AG04450 (cell line): ENCODE measurements at regions not wholly inside any gene's neighbourhood (a gene's known extent, or its start where the extent isn't known, plus 50 kb on each side); places are given as distances from the start of the nearest gene placed in this dataset.

Experiments used
- CTCF ChIA-PET: fragments of 300-600, 350-600 bp; formaldehyde crosslinking; extraction: SDS; loops from one replicate; lab custom pipeline; 2022; ENCODE audit warnings: antibody characterized with exemption, inconsistent platforms; lab: Charles Lee
- POLR2A ChIA-PET: fragments of 350-600 bp; formaldehyde crosslinking; extraction: SDS; loops from one replicate; lab custom pipeline; 2021; ENCODE audit warnings: antibody characterized with exemption, inconsistent platforms; lab: Yijun Ruan, JAX
- DNase-seq: peaks from one replicate; pipeline ENCODE4 v3.0.0-alpha.2; 2011; ENCODE audit warnings: low read depth, low spot score
- H3K27ac ChIP-seq: one replicate; pipeline ENCODE4 v1.5.1; 2012; ENCODE audit warnings: low read depth, low read length, control low read depth
- H3K27me3 ChIP-seq: one replicate; pipeline ENCODE4 v1.6.0; 2012; ENCODE audit warnings: low read length; ENCODE audit not compliant: control insufficient read depth, insufficient read depth
- H3K4me3 ChIP-seq: 2 replicates; pipeline ENCODE4 v1.5.1; 2011; ENCODE audit warnings: mild to moderate bottlenecking, low read depth, low read length, control low read depth
- H3K9me3 ChIP-seq: 2 replicates; pipeline ENCODE4 v1.5.1; 2012; ENCODE audit warnings: low read length; ENCODE audit not compliant: control insufficient read depth, insufficient read depth
- TF ChIP-seq, protein P1 (sequence below): IDR thresholded peaks from 2 replicates; pipeline ENCODE4 v1.5.1; 2011; ENCODE audit warnings: low read depth, low read length, control low read depth, inconsistent platforms

DNA sequence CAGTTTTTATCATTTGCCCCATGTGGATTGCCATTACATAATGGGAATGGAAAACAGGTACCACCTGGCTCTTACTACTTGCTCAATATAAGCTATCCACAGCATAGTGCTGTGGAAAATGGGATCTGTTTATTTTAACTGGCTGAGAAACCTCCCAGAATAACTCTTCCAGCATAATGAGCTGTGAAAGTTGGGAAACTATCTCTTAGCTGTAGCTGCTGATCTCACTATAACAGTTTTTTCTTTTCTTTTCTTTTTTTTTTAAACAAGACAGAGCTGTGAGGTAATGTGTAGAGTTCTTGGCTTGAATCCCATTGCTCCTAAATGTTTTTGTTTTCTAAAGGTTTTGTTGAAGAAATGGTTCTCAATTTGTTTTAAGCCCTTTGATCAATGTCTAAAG, 988.3 kb downstream of the PCDH19 start:
- H3K27me3 ChIP-seq = no peaks in the 10 kb centered on the region
- H3K9me3 ChIP-seq = no peaks in the 10 kb centered on the region
- ChIA-PET POLR2A (no interaction called here), CTCF (no interaction called here)
- H3K27ac ChIP-seq = no peak overlapping the region
- TF ChIP-seq, protein P1, sequence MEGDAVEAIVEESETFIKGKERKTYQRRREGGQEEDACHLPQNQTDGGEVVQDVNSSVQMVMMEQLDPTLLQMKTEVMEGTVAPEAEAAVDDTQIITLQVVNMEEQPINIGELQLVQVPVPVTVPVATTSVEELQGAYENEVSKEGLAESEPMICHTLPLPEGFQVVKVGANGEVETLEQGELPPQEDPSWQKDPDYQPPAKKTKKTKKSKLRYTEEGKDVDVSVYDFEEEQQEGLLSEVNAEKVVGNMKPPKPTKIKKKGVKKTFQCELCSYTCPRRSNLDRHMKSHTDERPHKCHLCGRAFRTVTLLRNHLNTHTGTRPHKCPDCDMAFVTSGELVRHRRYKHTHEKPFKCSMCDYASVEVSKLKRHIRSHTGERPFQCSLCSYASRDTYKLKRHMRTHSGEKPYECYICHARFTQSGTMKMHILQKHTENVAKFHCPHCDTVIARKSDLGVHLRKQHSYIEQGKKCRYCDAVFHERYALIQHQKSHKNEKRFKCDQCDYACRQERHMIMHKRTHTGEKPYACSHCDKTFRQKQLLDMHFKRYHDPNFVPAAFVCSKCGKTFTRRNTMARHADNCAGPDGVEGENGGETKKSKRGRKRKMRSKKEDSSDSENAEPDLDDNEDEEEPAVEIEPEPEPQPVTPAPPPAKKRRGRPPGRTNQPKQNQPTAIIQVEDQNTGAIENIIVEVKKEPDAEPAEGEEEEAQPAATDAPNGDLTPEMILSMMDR = no peak
- no peak overlapping the region for H3K4me3 ChIP-seq
- DNase-seq = no peak

DNA sequence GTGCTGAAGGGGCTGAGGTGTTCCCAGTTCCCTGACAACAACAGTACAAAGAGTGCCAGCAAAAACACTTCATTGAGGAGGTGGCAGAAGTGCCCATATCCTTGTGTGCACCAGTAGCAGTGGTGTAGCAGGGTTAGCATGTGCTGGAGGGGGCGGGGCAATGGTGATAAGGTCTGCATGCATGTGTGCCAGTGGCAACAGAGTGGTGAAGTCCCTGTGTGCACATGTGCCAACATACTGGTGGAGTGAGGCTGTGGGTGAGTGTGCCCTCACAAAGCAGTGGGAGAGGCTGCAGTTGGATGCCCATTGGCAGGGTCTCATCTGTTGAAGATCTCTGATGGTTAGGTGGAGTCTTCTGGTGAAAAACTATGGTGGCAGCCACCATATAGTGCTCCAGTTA, 994.6 kb downstream of the PCDH19 start:
- TF ChIP-seq, protein P1 = no peak
- CTCF ChIA-PET = no interaction called here

DNA sequence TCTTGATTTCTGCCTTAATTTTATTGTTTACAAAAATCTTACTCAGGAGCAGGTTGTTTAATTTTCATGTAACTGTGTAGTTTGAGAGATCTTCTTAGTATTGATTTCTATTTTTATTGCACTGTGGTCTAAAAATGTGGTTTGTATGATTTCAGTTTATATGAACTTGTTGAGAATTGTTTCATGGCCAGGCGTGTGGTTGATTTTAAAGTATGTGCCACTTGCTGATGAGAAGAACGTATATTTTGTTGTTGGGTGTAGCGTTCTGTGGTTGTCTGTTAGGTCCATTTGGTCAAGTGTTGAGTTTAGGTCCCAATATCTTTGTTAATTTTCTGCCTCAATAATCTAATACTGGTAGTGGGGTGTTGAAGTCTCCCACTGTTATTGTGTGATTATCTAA, 996.8 kb downstream of the PCDH19 start:
- no peak for DNase-seq
- no peak overlapping the region for H3K4me3 ChIP-seq
- no peaks in the 10 kb centered on the region for H3K27me3 ChIP-seq
- TF ChIP-seq, protein P1 = no peak
- H3K9me3 ChIP-seq = no peaks in the 10 kb centered on the region
- CTCF ChIA-PET = no interaction called here
- POLR2A ChIA-PET = no interaction called here
- no peak overlapping the region for H3K27ac ChIP-seq

More for the DNA sequence above, 994.6 kb downstream of the PCDH19 start:
- Histone ChIP-seq H3K27ac (no peak overlapping the region), H3K27me3 (no peaks in the 10 kb centered on the region), H3K4me3 (no peak overlapping the region), H3K9me3 (no peaks in the 10 kb centered on the region)
- DNase-seq = no peak
- POLR2A ChIA-PET = no interaction called here

DNA sequence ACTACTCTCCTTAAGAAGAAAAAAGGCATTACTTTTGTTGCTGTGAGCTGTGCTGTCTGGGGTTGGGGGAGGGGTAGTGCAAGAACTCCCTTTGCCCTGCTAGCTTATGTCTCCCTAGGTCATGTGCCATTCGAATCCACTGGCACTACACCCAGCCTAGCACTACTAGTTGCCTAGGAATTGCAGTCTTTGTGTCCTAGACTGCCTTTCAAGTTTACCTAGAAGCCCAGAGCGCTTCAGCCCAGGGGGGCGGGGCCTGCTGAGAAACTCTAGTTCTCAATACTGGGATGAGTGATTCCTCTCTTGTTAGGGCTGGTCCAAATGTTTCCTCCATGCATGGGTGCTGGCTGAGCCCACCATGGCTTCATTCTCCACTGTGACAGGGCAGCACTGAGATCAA, 1011.5 kb downstream of the PCDH19 start:
- ChIA-PET POLR2A (no interaction called here), CTCF (no interaction called here)
- Histone ChIP-seq H3K9me3 (peaks cover 3% of the 10 kb centered on the region; the same call in 1 of the 2 replicates), H3K27ac (no peak overlapping the region), H3K27me3 (no peaks in the 10 kb centered on the region), H3K4me3 (no peak overlapping the region)
- no peak for DNase-seq
- TF ChIP-seq, protein P1 = no peak

DNA sequence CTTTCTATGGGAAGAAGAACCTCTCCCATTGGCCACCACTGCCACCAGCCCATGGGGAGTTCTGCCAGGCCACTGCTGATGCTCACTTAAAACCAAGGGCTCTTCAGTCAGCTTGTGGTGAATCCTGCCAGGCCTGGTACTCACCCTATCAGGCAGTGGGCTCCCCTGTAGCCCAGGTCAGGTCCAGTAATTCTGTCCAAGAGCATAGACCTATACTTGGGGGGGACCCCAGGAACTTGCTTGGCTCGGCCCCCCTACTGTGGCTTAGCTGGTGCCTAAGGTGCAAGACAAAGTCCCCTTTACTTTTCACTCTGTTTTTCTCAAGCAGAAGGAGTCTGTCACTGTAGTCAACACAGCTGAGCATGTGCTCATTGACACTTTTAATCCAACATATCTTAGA, 1012.2 kb downstream of the PCDH19 start:
- Histone ChIP-seq H3K4me3 (no peak overlapping the region), H3K27ac (no peak overlapping the region), H3K9me3 (peaks cover 3% of the 10 kb centered on the region; the same call in 1 of the 2 replicates), H3K27me3 (no peaks in the 10 kb centered on the region)
- POLR2A ChIA-PET = no interaction called here
- TF ChIP-seq, protein P1 = no peak
- CTCF ChIA-PET = no interaction called here
- DNase-seq = no peak
